Endodermal cell (in vitro differentiated cells): ENCODE measurements at regions not wholly inside any gene's neighbourhood (a gene's known extent, or its start where the extent isn't known, plus 50 kb on each side); places are given as distances from the start of the nearest gene placed in this dataset.

Source experiments
- DNase-seq: peaks from one replicate; pipeline ENCODE4 v3.0.0-alpha.2; 2017
- H3K27ac ChIP-seq: 2 replicates; pipeline ENCODE4 v1.5.1; 2013; ENCODE audit warnings: mild to moderate bottlenecking, low read depth, low read length, moderate library complexity
- H3K27me3 ChIP-seq: 2 replicates; pipeline ENCODE4 v1.6.1; 2013; ENCODE audit warnings: mild to moderate bottlenecking, low read length, moderate library complexity; ENCODE audit not compliant: insufficient read depth, control insufficient read depth, poor library complexity, severe bottlenecking
- H3K36me3 ChIP-seq: 2 replicates; pipeline ENCODE4 v1.7.0; 2013; ENCODE audit warnings: mild to moderate bottlenecking, low read length, moderate library complexity; ENCODE audit not compliant: control insufficient read depth, insufficient read depth
- H3K4me1 ChIP-seq: one replicate; pipeline ENCODE4 v1.7.0; 2013; ENCODE audit warnings: low read length; ENCODE audit not compliant: control insufficient read depth, insufficient read depth
- H3K4me3 ChIP-seq: 2 replicates; pipeline ENCODE4 v1.5.1; 2013; ENCODE audit warnings: mild to moderate bottlenecking, low read length, moderate library complexity
- H3K9ac ChIP-seq: 2 replicates; pipeline ENCODE4 v1.6.1; 2013; ENCODE audit warnings: mild to moderate bottlenecking, low read length, moderate library complexity; ENCODE audit not compliant: poor library complexity, severe bottlenecking; ENCODE audit errors: extremely low read depth
- H3K9me3 ChIP-seq: 2 replicates; pipeline ENCODE4 v1.6.1; 2013; ENCODE audit warnings: mild to moderate bottlenecking, low read length, moderate library complexity; ENCODE audit not compliant: control insufficient read depth
- H3K27ac Mint-ChIP-seq: 2 replicates; pipeline ENCODE4 v1.8.0; 2020; ENCODE audit warnings: mixed read lengths
- H3K27me3 Mint-ChIP-seq: 2 replicates; pipeline ENCODE4 v1.8.0; 2021; ENCODE audit warnings: mild to moderate bottlenecking, mixed read lengths; ENCODE audit not compliant: insufficient read depth
- H3K36me3 Mint-ChIP-seq: 2 replicates; pipeline ENCODE4 v1.8.0; 2020; ENCODE audit warnings: low read depth, mixed read lengths
- H3K4me1 Mint-ChIP-seq: 2 replicates; pipeline ENCODE4 v1.8.0; 2020; ENCODE audit warnings: mixed read lengths
- H3K4me3 Mint-ChIP-seq: 2 replicates; pipeline ENCODE4 v1.8.0; 2020; ENCODE audit warnings: mild to moderate bottlenecking, moderate library complexity, mixed read lengths
- H3K9me3 Mint-ChIP-seq: 2 replicates; pipeline ENCODE4 v1.8.0; 2020; ENCODE audit warnings: mild to moderate bottlenecking, mixed read lengths
- CTCF ChIP-seq: fragments of 200-600 bp; sonication (generic); conservative IDR thresholded peaks from 2 replicates; pipeline ENCODE4 v1.5.0; 2021; ENCODE audit warnings: antibody characterized with exemption, mild to moderate bottlenecking
- WGBS, 2 experiments: methylation state at CpG; one replicate each; pipeline versions ENCODE4 v1.1.5 to v1.1.7; 2013; ENCODE audit warnings: missing lambda C conversion rate in 2 of 2, mixed read lengths in 1 of 2; ENCODE audit not compliant: insufficient coverage in 1 of 2, insufficient read length in 1 of 2; 5-methylcytosine and 5-hydroxymethylcytosine counted together

- Mint-ChIP-seq H3K27ac (no peak overlapping the region), H3K4me3 (no peak overlapping the region), H3K4me1 (peaks cover 55% of the 10 kb centered on the region), H3K36me3 (peaks cover 1% of the 10 kb centered on the region), H3K27me3 (peaks cover 4% of the 10 kb centered on the region), H3K9me3 (peaks cover 1% of the 10 kb centered on the region)
- H3K9me3 ChIP-seq = peaks cover 10% of the 10 kb centered on the region
- DNase-seq = no peak
- no peak overlapping the region for H3K9ac ChIP-seq
- H3K4me3 ChIP-seq = no peak overlapping the region
- no peak overlapping the region for H3K27ac ChIP-seq
- H3K27me3 ChIP-seq = no peaks in the 10 kb centered on the region
- no peaks in the 10 kb centered on the region for H3K36me3 ChIP-seq
- H3K4me1 ChIP-seq = peaks cover 24% of the 10 kb centered on the region
- no peak for TF ChIP-seq CTCF
These were observed 118.6 kb upstream of the GADL1 start for GRCh38 chr3:31013090-31013489.

DNA sequence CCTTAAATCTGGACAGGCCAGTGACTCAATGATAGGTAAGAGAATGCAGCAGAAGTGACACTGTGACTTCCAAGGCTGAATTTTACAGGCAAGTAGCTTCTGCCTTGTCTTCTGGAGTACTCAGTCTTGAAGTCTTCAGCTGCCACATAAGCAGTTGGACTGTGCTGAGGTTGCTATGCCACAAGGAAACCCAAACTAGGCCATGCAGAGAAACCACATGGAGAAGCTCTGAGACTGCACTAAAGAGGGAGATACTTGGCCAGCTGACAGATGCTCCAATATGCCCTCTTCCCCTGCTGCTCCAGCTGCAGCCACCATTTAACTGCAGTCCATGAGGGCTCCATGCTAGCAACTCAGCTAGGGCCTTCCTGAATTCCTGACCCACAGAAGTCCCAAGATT, 119.4 kb upstream of the GADL1 start:
- no peak for DNase-seq
- Histone ChIP-seq H3K4me1 (peaks cover 24% of the 10 kb centered on the region), H3K4me3 (no peak overlapping the region), H3K36me3 (no peaks in the 10 kb centered on the region), H3K9ac (no peak overlapping the region), H3K27me3 (no peaks in the 10 kb centered on the region), H3K27ac (no peak overlapping the region), H3K9me3 (peaks cover 10% of the 10 kb centered on the region)
- H3K36me3 Mint-ChIP-seq = peaks cover 1% of the 10 kb centered on the region
- TF ChIP-seq CTCF = no peak
- no peak overlapping the region for H3K4me3 Mint-ChIP-seq
- H3K9me3 Mint-ChIP-seq = peaks cover 1% of the 10 kb centered on the region
- H3K27me3 Mint-ChIP-seq = peaks cover 4% of the 10 kb centered on the region
- peaks cover 49% of the 10 kb centered on the region for H3K4me1 Mint-ChIP-seq
- no peak overlapping the region for H3K27ac Mint-ChIP-seq

DNA sequence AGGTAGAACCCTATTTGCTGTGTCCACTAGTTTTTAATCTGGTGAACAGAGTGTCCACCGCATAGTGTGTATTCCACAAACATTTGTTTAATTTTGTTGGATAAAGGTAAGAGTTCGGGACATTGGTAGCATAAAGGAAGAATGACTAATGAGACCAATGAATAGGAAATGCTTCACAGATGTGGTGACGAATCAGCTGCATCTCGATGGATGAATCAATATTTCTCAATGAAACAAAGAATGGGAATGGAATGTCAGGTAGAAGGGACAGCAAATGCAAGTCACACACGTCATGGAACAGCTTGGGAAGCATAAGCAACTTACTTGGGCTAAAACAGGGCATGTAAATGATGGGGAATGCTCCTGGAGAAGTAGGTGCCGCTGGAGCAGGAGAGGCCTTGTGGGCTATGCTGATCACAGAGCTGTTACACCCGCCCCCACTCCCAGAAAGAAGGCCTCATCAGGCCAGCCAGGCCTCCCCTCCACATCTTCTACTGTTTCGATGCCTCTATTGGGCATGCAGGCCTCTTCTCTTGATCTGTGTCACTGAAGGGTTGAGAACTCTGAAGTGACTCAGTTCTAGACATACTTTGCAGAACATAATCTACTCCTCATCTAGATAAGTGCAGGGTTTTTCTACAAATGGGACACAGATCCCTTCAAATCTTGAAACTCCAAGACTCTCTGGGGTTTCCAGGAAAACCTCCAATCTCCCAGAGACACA, 120.0 kb upstream of the GADL1 start:
- H3K4me3 Mint-ChIP-seq = no peak overlapping the region
- peaks cover 1% of the 10 kb centered on the region for H3K9me3 Mint-ChIP-seq
- no peak overlapping the region for H3K27ac Mint-ChIP-seq
- H3K27me3 ChIP-seq = no peaks in the 10 kb centered on the region
- no peaks in the 10 kb centered on the region for H3K36me3 ChIP-seq
- H3K9me3 ChIP-seq = peaks cover 10% of the 10 kb centered on the region
- no peak for DNase-seq
- peaks cover 4% of the 10 kb centered on the region for H3K27me3 Mint-ChIP-seq
- WGBS, 2 experiments = 92 to 93% methylated on average over 6 to 8 of the region's 8 CpGs
- no peak for TF ChIP-seq CTCF
- peaks cover 21% of the 10 kb centered on the region for H3K4me1 ChIP-seq
- H3K9ac ChIP-seq = no peak overlapping the region
- H3K36me3 Mint-ChIP-seq = peaks cover 1% of the 10 kb centered on the region
- peaks cover 43% of the 10 kb centered on the region for H3K4me1 Mint-ChIP-seq
- H3K4me3 ChIP-seq = no peak overlapping the region
- H3K27ac ChIP-seq = no peak overlapping the region
